HG02571 (cell line): ENCODE measurements at regions not wholly inside any gene's neighbourhood (a gene's known extent, or its start where the extent isn't known, plus 50 kb on each side); places are given as distances from the start of the nearest gene placed in this dataset.
"Not testable (repeated sequence)": the region's sequence is repeated elsewhere in the genome, so short reads cannot be mapped to it uniquely, and the experiment has no call there.

Experiments
- ATAC-seq: cut with Tn5 transposase; IDR thresholded peaks from one replicate; pipeline ENCODE4 v1.9.1; 2021; ENCODE audit warnings: mild to moderate bottlenecking, moderate library complexity; ENCODE audit not compliant: unreplicated experiment

GRCh38 chr4:27075603-27076002, 215.0 kb downstream of the STIM2 start:
- ATAC-seq, result not testable (repeated sequence)

- ATAC-seq, result no peak
Observed at GRCh38 chr4:27078934-27079455, 218.4 kb downstream of the STIM2 start.

GRCh38 chr4:27081675-27082586, 221.3 kb downstream of the STIM2 start:
- peak; percentile 46 for ATAC-seq

- no peak for ATAC-seq
Observed at GRCh38 chr4:27082776-27083175, 222.1 kb downstream of the STIM2 start.

GRCh38 chr4:27084685-27085361, 224.2 kb downstream of the STIM2 start:
- ATAC-seq, result no peak

GRCh38 chr4:27085396-27085795, 224.8 kb downstream of the STIM2 start:
- ATAC-seq, result no peak

GRCh38 chr4:27087306-27088045, 226.8 kb downstream of the STIM2 start:
- no peak for ATAC-seq

- no peak for ATAC-seq
Observed at GRCh38 chr4:27088491-27088890, 227.8 kb downstream of the STIM2 start.

- ATAC-seq, result no peak
Observed at GRCh38 chr4:27089186-27089585, 228.5 kb downstream of the STIM2 start.

GRCh38 chr4:27090406-27090805, 229.8 kb downstream of the STIM2 start:
- ATAC-seq, result no peak

GRCh38 chr4:27094224-27094623, 233.6 kb downstream of the STIM2 start:
- no peak for ATAC-seq

GRCh38 chr4:27094783-27095182, 234.1 kb downstream of the STIM2 start:
- no peak for ATAC-seq

GRCh38 chr4:27096142-27096824, 235.6 kb downstream of the STIM2 start:
- no peak for ATAC-seq

- ATAC-seq, result no peak
Observed at GRCh38 chr4:27098034-27098433, 237.4 kb downstream of the STIM2 start.

GRCh38 chr4:27100713-27101112, 240.1 kb downstream of the STIM2 start:
- no peak for ATAC-seq

GRCh38 chr4:27101126-27101525, 240.5 kb downstream of the STIM2 start:
- ATAC-seq, result no peak

- ATAC-seq, result no peak
Observed at GRCh38 chr4:27101561-27101960, 240.9 kb downstream of the STIM2 start.

GRCh38 chr4:27111627-27112026, 251.0 kb downstream of the STIM2 start:
- no peak for ATAC-seq

GRCh38 chr4:27112587-27112986, 251.9 kb downstream of the STIM2 start:
- no peak for ATAC-seq

GRCh38 chr4:27115221-27115620, 254.6 kb downstream of the STIM2 start:
- ATAC-seq, result no peak

- no peak for ATAC-seq
Observed at GRCh38 chr4:27117453-27117852, 256.8 kb downstream of the STIM2 start.
